Chondrocyte (in vitro differentiated cells): ENCODE measurements at regions not wholly inside any gene's neighbourhood (a gene's known extent, or its start where the extent isn't known, plus 50 kb on each side); places are given as distances from the start of the nearest gene placed in this dataset.
A peak's percentile ranks its signal among the peaks of the same experiment; 100 is the strongest.

Experiments used
- DNase-seq: peaks from one replicate; pipeline ENCODE4 v3.0.0; 2021; ENCODE audit warnings: mixed read lengths, low spot score
- H3K27ac Mint-ChIP-seq: one replicate; pipeline ENCODE4 v1.8.0; 2021; ENCODE audit warnings: mild to moderate bottlenecking, moderate library complexity, mixed read lengths; ENCODE audit not compliant: unreplicated experiment
- H3K27me3 Mint-ChIP-seq: 2 replicates; pipeline ENCODE4 v1.8.0; 2021; ENCODE audit warnings: low read depth, mixed read lengths
- H3K36me3 Mint-ChIP-seq: 2 replicates; pipeline ENCODE4 v1.8.0; 2021; ENCODE audit warnings: low read depth, mixed read lengths
- H3K4me1 Mint-ChIP-seq: 2 replicates; pipeline ENCODE4 v1.8.0; 2021; ENCODE audit warnings: low read depth, mild to moderate bottlenecking, mixed read lengths
- H3K4me3 Mint-ChIP-seq: one replicate; pipeline ENCODE4 v1.8.0; 2021; ENCODE audit warnings: mild to moderate bottlenecking, moderate library complexity, mixed read lengths; ENCODE audit not compliant: unreplicated experiment
- H3K9me3 Mint-ChIP-seq: 2 replicates; pipeline ENCODE4 v1.8.0; 2021; ENCODE audit warnings: low read depth, mixed read lengths
- CTCF ChIP-seq: fragments of 200-600 bp; sonication (generic); IDR thresholded peaks from 2 replicates; pipeline ENCODE4 v1.5.0; 2021; ENCODE audit warnings: antibody characterized with exemption, mild to moderate bottlenecking, moderate library complexity

- Mint-ChIP-seq H3K4me3 (no peak overlapping the region), H3K27ac (no peak overlapping the region), H3K4me1 (no peaks in the 10 kb centered on the region), H3K36me3 (no peaks in the 10 kb centered on the region), H3K9me3 (no peaks in the 10 kb centered on the region), H3K27me3 (no peaks in the 10 kb centered on the region)
- no peak for TF ChIP-seq CTCF
- peak; percentile 59 for DNase-seq
These were observed 1144.3 kb upstream of the NCAM2 start for GRCh38 chr21:19853709-19854575.

- Mint-ChIP-seq H3K9me3 (no peaks in the 10 kb centered on the region), H3K4me1 (no peaks in the 10 kb centered on the region), H3K27me3 (no peaks in the 10 kb centered on the region), H3K36me3 (no peaks in the 10 kb centered on the region), H3K4me3 (no peak overlapping the region), H3K27ac (no peak overlapping the region)
- peak; percentile 41 for DNase-seq
- no peak for TF ChIP-seq CTCF
These were observed 1142.7 kb upstream of the NCAM2 start for GRCh38 chr21:19855522-19855921.

- TF ChIP-seq CTCF, result no peak
- Mint-ChIP-seq H3K4me3 (no peak overlapping the region), H3K27me3 (no peaks in the 10 kb centered on the region), H3K4me1 (no peaks in the 10 kb centered on the region), H3K9me3 (no peaks in the 10 kb centered on the region), H3K27ac (no peak overlapping the region), H3K36me3 (no peaks in the 10 kb centered on the region)
- DNase-seq, result no peak
These were observed 1133.7 kb upstream of the NCAM2 start for GRCh38 chr21:19864476-19864875.

- TF ChIP-seq CTCF, result no peak
- Mint-ChIP-seq H3K36me3 (no peaks in the 10 kb centered on the region), H3K27ac (no peak overlapping the region), H3K4me1 (no peaks in the 10 kb centered on the region), H3K9me3 (no peaks in the 10 kb centered on the region), H3K4me3 (no peak overlapping the region), H3K27me3 (no peaks in the 10 kb centered on the region)
- no peak for DNase-seq
These were observed 1127.5 kb upstream of the NCAM2 start for GRCh38 chr21:19870682-19871081.

- Mint-ChIP-seq H3K4me1 (no peaks in the 10 kb centered on the region), H3K27ac (no peak overlapping the region), H3K27me3 (no peaks in the 10 kb centered on the region), H3K4me3 (no peak overlapping the region), H3K36me3 (no peaks in the 10 kb centered on the region), H3K9me3 (peaks cover 15% of the 10 kb centered on the region)
- TF ChIP-seq CTCF, result no peak
- no peak for DNase-seq
These were observed 1123.7 kb upstream of the NCAM2 start for GRCh38 chr21:19874521-19874920.
